Karpas-422 (cell line): ENCODE measurements at regions not wholly inside any gene's neighbourhood (a gene's known extent, or its start where the extent isn't known, plus 50 kb on each side); places are given as distances from the start of the nearest gene placed in this dataset.
"Not testable (repeated sequence)": the region's sequence is repeated elsewhere in the genome, so short reads cannot be mapped to it uniquely, and the experiment has no call there.

ENCODE experiments used
- DNase-seq: peaks from one replicate; pipeline ENCODE4 v3.0.0-alpha.2; 2015
- H2AFZ ChIP-seq: fragments of 200-600 bp; sonication (generic); 2 replicates; pipeline ENCODE4 v1.6.1; 2014; ENCODE audit warnings: antibody characterized with exemption, low read length, mixed read lengths
- H3K27ac ChIP-seq: fragments of 200-600 bp; sonication (generic); 2 replicates; pipeline ENCODE4 v1.5.1; 2014; ENCODE audit warnings: mild to moderate bottlenecking, low read length, moderate library complexity
- H3K27me3 ChIP-seq: fragments of 200-600 bp; sonication (generic); 2 replicates; pipeline ENCODE4 v1.6.1; 2014; ENCODE audit warnings: low read length, mixed read lengths
- H3K36me3 ChIP-seq: fragments of 200-600 bp; sonication (generic); 2 replicates; pipeline ENCODE4 v1.6.1; 2014; ENCODE audit warnings: low read length, mixed read lengths; ENCODE audit not compliant: insufficient read depth
- H3K4me1 ChIP-seq: fragments of 200-600 bp; sonication (generic); 2 replicates; pipeline ENCODE4 v1.6.1; 2014; ENCODE audit warnings: mild to moderate bottlenecking, low read length, mixed read lengths
- H3K4me2 ChIP-seq: fragments of 200-600 bp; sonication (generic); 2 replicates; pipeline ENCODE4 v1.6.1; 2014; ENCODE audit warnings: low read length, low read depth, mild to moderate bottlenecking; ENCODE audit not compliant: poor library complexity, severe bottlenecking
- H3K4me3 ChIP-seq: fragments of 200-600 bp; sonication (generic); 2 replicates; pipeline ENCODE4 v1.5.1; 2014; ENCODE audit warnings: mild to moderate bottlenecking, antibody characterized with exemption, low read length, mixed read lengths
- H3K79me2 ChIP-seq: fragments of 200-600 bp; sonication (generic); 2 replicates; pipeline ENCODE4 v1.6.1; 2014; ENCODE audit warnings: mild to moderate bottlenecking, low read length, mixed read lengths
- H3K9ac ChIP-seq: fragments of 200-600 bp; sonication (generic); 2 replicates; pipeline ENCODE4 v1.6.0; 2014; ENCODE audit warnings: low read length
- H3K9me2 ChIP-seq: fragments of 200-600 bp; sonication (generic), shearing (Covaris generic); replicated peaks from 2 replicates; pipeline ENCODE4 v1.6.0; 2014; ENCODE audit warnings: mild to moderate bottlenecking, low read length, moderate library complexity; ENCODE audit not compliant: insufficient read depth
- H3K9me3 ChIP-seq: fragments of 300-700, 200-600 bp; sonication (generic); 2 replicates; pipeline ENCODE4 v1.6.1; 2014; ENCODE audit warnings: low read length, mixed read lengths
- H4K20me1 ChIP-seq: fragments of 200-600 bp; sonication (generic); 2 replicates; pipeline ENCODE4 v1.6.1; 2014; ENCODE audit warnings: mild to moderate bottlenecking, antibody characterized with exemption, low read length, low read depth; ENCODE audit not compliant: insufficient read depth

DNA sequence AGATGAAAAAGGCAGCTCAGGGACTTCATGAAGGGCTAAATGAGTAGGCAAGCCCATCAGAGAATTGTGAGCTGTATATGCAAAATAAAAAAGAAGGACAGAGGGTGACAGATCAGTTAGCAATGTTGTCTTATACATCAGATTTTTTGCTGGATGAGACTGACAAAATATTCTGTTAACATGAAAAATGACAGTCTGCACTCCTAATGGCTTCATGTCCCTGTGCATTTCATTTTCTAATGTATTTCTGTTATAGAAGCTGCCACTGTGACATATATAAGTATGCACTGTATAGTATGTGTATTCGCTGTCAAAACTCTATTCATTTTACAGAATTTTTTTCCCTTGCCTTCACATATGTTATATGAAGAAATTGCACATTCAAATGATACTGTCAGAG lies 559.5 kb downstream of the DMRTA1 start:
- Histone ChIP-seq H3K27ac (no peak overlapping the region), H3K9ac (no peak overlapping the region), H2AFZ (no peak overlapping the region), H3K4me1 (no peaks in the 10 kb centered on the region), H3K9me2 (peaks cover 2% of the 10 kb centered on the region; the same call in 1 of the 2 replicates), H3K4me3 (no peak overlapping the region), H3K9me3 (no peaks in the 10 kb centered on the region), H3K27me3 (no peaks in the 10 kb centered on the region; the same call in 1 of the 2 replicates), H3K4me2 (no peak overlapping the region), H3K36me3 (no peaks in the 10 kb centered on the region), H3K79me2 (no peaks in the 10 kb centered on the region), H4K20me1 (no peaks in the 10 kb centered on the region)
- no peak for DNase-seq

DNA sequence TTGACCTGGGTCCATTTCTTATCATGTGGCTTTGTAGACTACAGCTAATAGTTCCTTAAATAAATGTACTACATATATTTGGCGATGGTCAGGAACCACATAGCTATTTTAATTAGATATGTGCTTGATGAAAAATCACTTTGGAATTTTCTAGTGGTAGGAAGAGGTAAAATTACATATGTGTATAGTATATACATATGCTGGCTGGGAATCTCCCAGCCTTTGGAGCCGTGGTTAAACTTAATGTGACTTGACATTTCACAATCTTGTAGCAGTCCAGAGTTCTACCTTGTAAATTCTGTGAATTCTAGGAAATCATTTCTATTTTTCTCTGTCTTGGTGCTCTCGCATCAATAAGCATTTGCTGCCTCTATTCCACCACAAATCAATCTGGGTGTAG lies 565.0 kb downstream of the DMRTA1 start:
- H2AFZ ChIP-seq = no peak overlapping the region
- H3K27me3 ChIP-seq = no peaks in the 10 kb centered on the region
- H4K20me1 ChIP-seq = no peaks in the 10 kb centered on the region
- H3K79me2 ChIP-seq = no peaks in the 10 kb centered on the region
- H3K9ac ChIP-seq = no peak overlapping the region
- no peak overlapping the region for H3K27ac ChIP-seq
- no peaks in the 10 kb centered on the region for H3K4me1 ChIP-seq
- no peak overlapping the region for H3K4me3 ChIP-seq
- no peak for DNase-seq
- H3K9me2 ChIP-seq = peaks cover 2% of the 10 kb centered on the region; the same call in 1 of the 2 replicates
- no peaks in the 10 kb centered on the region for H3K9me3 ChIP-seq
- no peaks in the 10 kb centered on the region for H3K36me3 ChIP-seq
- no peak overlapping the region for H3K4me2 ChIP-seq

DNA sequence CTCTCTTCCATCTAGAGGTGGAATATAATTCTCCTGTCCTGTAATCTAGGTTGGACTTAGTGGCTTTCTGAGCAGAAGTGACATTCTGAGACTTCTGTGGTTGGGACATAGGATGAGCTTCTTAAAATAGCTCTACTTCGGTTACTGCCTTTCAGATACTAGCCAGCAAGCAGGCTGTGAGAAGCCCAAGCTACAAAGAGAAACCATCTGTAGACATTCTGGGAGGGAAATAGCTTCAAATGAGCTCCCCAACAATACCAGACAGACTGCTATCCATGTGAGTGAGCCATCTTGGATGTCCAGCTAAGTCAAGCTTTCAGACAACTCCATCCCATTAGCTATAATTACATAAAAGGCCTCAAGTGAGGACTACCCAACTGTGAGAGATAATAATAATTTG lies 568.9 kb downstream of the DMRTA1 start:
- H3K36me3 ChIP-seq = no peaks in the 10 kb centered on the region
- no peak overlapping the region for H3K9ac ChIP-seq
- no peaks in the 10 kb centered on the region for H3K79me2 ChIP-seq
- no peak overlapping the region for H2AFZ ChIP-seq
- no peaks in the 10 kb centered on the region for H3K27me3 ChIP-seq
- H3K9me2 ChIP-seq = no peaks in the 10 kb centered on the region; the same call in 1 of the 2 replicates
- H3K9me3 ChIP-seq = no peaks in the 10 kb centered on the region
- no peak overlapping the region for H3K4me3 ChIP-seq
- no peak overlapping the region for H3K4me2 ChIP-seq
- H3K27ac ChIP-seq = no peak overlapping the region
- no peaks in the 10 kb centered on the region for H3K4me1 ChIP-seq
- DNase-seq = no peak
- H4K20me1 ChIP-seq = no peaks in the 10 kb centered on the region

DNA sequence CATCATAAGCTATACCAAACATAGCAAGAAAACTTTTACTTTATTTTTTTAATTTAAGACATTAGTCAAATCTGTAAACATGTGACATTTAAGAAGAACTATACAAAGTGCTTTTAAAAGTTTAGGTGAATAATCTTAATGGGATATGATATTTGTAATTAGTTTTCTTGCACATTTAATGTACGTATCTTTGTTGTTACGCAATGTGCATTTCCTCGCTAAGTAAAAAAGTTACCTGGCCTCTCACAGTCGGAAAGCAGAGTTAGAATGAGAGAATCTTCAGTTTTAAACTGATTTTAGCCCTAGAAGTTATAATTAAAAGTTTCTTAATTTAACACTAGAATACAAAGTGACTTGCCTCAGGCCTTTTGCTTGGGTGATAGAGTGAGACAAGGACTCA lies 589.8 kb downstream of the DMRTA1 start:
- no peak for DNase-seq
- no peaks in the 10 kb centered on the region for H3K79me2 ChIP-seq
- H4K20me1 ChIP-seq = no peaks in the 10 kb centered on the region
- no peaks in the 10 kb centered on the region for H3K36me3 ChIP-seq
- no peak overlapping the region for H3K27ac ChIP-seq
- H3K9me2 ChIP-seq = no peaks in the 10 kb centered on the region
- no peak overlapping the region for H3K9ac ChIP-seq
- no peak overlapping the region for H2AFZ ChIP-seq
- H3K4me1 ChIP-seq = no peaks in the 10 kb centered on the region
- H3K9me3 ChIP-seq = peaks cover 4% of the 10 kb centered on the region; the same call in 1 of the 2 replicates
- H3K4me2 ChIP-seq = no peak overlapping the region
- H3K27me3 ChIP-seq = no peaks in the 10 kb centered on the region
- H3K4me3 ChIP-seq = no peak overlapping the region

DNA sequence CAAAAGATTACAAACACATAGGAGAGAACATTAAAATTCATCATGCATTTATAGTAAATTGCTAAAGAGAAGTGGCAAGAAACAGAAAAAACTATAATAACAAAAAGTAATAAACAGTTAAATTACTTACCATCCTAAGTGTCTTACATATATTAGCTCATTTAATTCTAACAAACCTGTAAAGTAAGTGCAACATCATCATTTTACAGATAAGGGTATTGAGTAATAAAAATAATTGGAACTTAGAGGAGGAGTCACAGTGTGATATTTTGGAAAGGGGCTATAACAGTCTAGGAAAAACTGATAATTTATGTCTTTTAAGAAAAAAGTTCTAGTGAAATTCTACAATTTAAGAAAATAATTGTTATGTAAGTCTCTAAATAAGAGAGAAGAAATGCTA lies 592.8 kb downstream of the DMRTA1 start:
- H3K9me2 ChIP-seq = no peaks in the 10 kb centered on the region
- no peaks in the 10 kb centered on the region for H3K27me3 ChIP-seq
- no peaks in the 10 kb centered on the region for H3K79me2 ChIP-seq
- H3K4me3 ChIP-seq = no peak overlapping the region
- no peak overlapping the region for H3K27ac ChIP-seq
- DNase-seq = no peak
- no peaks in the 10 kb centered on the region for H3K4me1 ChIP-seq
- no peaks in the 10 kb centered on the region for H3K36me3 ChIP-seq
- no peak overlapping the region for H2AFZ ChIP-seq
- no peak overlapping the region for H3K9ac ChIP-seq
- no peaks in the 10 kb centered on the region; the same call in 1 of the 2 replicates for H3K9me3 ChIP-seq
- H4K20me1 ChIP-seq = no peaks in the 10 kb centered on the region
- no peak overlapping the region for H3K4me2 ChIP-seq

DNA sequence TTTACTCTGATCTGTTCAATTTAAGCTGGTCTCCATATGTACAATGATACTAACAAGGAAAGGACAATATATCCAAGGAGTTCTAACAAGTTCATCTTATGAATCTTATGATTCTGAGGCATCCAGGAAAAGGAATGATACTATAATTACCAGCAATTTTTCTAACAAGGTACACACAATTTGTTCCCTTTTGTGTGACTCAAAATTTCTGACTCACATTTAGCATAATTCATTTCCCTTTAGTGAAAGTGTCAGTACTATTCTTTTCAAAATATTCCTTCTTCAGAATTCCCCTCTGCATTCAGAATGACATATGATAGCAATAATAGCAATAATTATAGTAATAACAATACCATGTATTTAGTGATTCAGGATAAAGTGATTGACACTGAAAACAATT lies 594.8 kb downstream of the DMRTA1 start:
- no peaks in the 10 kb centered on the region for H3K4me1 ChIP-seq
- no peaks in the 10 kb centered on the region for H3K9me2 ChIP-seq
- no peaks in the 10 kb centered on the region for H3K79me2 ChIP-seq
- H3K4me2 ChIP-seq = no peak overlapping the region
- no peak overlapping the region for H3K9ac ChIP-seq
- no peaks in the 10 kb centered on the region for H3K36me3 ChIP-seq
- no peak overlapping the region for H3K27ac ChIP-seq
- no peak for DNase-seq
- H3K4me3 ChIP-seq = no peak overlapping the region
- H2AFZ ChIP-seq = no peak overlapping the region
- no peaks in the 10 kb centered on the region for H4K20me1 ChIP-seq
- H3K27me3 ChIP-seq = no peaks in the 10 kb centered on the region
- no peaks in the 10 kb centered on the region for H3K9me3 ChIP-seq

DNA sequence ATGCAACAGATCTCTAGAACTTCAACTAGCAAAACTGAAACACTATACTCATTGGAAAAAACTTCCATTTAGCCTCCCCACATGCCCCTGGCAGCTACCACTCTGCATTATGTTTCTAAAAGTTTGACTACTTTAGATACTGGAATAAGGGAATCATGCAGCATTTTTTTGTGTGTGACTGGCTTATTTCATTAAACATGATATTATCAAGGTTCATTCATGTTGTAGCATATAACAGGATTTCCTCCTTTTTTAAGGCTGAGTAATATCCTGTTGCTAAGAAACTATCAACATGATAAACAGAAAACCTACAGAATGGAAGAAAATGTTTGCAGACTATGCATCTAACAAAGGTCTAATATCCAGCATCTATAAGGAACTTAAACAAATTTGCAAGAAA lies 597.9 kb downstream of the DMRTA1 start:
- Histone ChIP-seq H3K79me2 (no peaks in the 10 kb centered on the region), H3K9me2 (no peaks in the 10 kb centered on the region), H2AFZ (no peak overlapping the region), H3K36me3 (no peaks in the 10 kb centered on the region), H3K27me3 (no peaks in the 10 kb centered on the region), H3K27ac (no peak overlapping the region), H3K4me3 (no peak overlapping the region), H3K4me2 (no peak overlapping the region), H3K9me3 (no peaks in the 10 kb centered on the region), H3K9ac (no peak overlapping the region), H3K4me1 (no peaks in the 10 kb centered on the region), H4K20me1 (no peaks in the 10 kb centered on the region)
- DNase-seq = no peak

DNA sequence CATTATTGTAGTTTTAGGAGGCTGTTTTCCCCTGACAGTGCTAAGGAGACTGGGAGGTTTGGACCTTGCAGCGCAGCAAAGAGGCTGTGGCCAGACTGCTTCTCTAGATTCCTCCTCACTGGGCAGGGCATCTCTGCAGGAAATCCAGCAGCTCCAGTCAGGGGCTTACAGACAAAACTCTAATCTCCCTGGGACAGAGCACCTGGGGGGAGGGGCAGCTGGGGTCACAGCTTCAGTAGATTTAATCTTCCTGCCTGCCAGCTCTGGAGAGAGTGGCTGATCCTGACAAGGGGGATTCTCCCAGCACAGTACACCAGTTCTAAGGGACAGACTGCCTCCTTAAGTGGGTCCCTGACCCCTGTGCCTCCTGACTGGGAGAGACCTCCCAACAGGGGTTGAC lies 599.4 kb downstream of the DMRTA1 start:
- H2AFZ ChIP-seq, H3K4me1 ChIP-seq, H3K36me3 ChIP-seq, H3K9ac ChIP-seq, H3K79me2 ChIP-seq, H3K4me2 ChIP-seq, H3K9me2 ChIP-seq, H3K4me3 ChIP-seq, H3K27ac ChIP-seq, DNase-seq, H3K27me3 ChIP-seq, H3K9me3 ChIP-seq, H4K20me1 ChIP-seq: not testable (repeated sequence)

DNA sequence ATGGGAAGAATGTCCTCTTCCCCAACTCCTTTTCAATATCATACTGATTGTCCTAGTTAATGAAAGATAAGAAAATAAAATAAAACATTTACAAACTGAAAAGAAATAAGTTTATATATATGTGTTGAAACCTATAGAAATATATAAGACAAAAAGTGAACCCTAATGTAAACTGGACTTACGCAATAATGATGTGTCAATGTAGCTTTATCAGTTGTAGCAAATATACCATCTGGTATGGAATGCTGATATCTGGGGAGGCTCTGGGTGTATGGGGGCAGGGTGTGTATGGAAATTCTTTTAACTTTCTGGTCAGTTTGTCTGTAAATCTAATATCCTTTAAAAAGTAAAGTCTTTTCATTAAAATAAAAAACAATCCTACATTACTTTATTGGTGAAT lies 603.9 kb downstream of the DMRTA1 start:
- H3K4me1 ChIP-seq = no peaks in the 10 kb centered on the region
- no peak for DNase-seq
- no peaks in the 10 kb centered on the region for H3K9me2 ChIP-seq
- no peaks in the 10 kb centered on the region for H4K20me1 ChIP-seq
- H3K4me3 ChIP-seq = no peak overlapping the region
- H3K4me2 ChIP-seq = no peak overlapping the region
- no peaks in the 10 kb centered on the region for H3K79me2 ChIP-seq
- H3K27ac ChIP-seq = no peak overlapping the region
- no peaks in the 10 kb centered on the region for H3K27me3 ChIP-seq
- H2AFZ ChIP-seq = no peak overlapping the region
- no peak overlapping the region for H3K9ac ChIP-seq
- H3K36me3 ChIP-seq = no peaks in the 10 kb centered on the region
- no peaks in the 10 kb centered on the region for H3K9me3 ChIP-seq
